Upper lobe of right lung (tissue), 1 donor: ENCODE measurements at regions not wholly inside any gene's neighbourhood (a gene's known extent, or its start where the extent isn't known, plus 50 kb on each side); places are given as distances from the start of the nearest gene placed in this dataset.

Experiments
- ATAC-seq: fragments of 200-7000 bp; cut with Tn5 transposase; one replicate; pipeline ENCODE4 v1.9.1; 2020; ENCODE audit warnings: mild to moderate bottlenecking, moderate library complexity
- DNase-seq: peaks from one replicate; pipeline ENCODE4 v3.0.0-alpha.2; 2020
- H3K27ac ChIP-seq: fragments of 200-600 bp; one replicate; pipeline ENCODE4 v1.8.0; 2022
- H3K27me3 ChIP-seq: fragments of 200-600 bp; one replicate; pipeline ENCODE4 v1.8.0; 2022; ENCODE audit warnings: mild to moderate bottlenecking
- H3K36me3 ChIP-seq: fragments of 200-600 bp; one replicate; pipeline ENCODE4 v1.8.0; 2022
- H3K4me1 ChIP-seq: fragments of 200-600 bp; one replicate; pipeline ENCODE4 v1.8.0; 2022
- H3K4me3 ChIP-seq: fragments of 200-600 bp; one replicate; pipeline ENCODE4 v1.8.0; 2022; ENCODE audit warnings: mild to moderate bottlenecking
- H3K9me3 ChIP-seq: fragments of 200-600 bp; one replicate; pipeline ENCODE4 v1.8.0; 2022
- intact Hi-C: fragments of 100-400 bp; cut with DNase I; formaldehyde crosslinking; loops from one replicate; pipeline ENCODE4 v1.11.0; 2022
- TF ChIP-seq, protein P1 (sequence below): fragments of 200-600 bp; IDR thresholded peaks from one replicate; pipeline ENCODE4 v1.8.0; 2022; ENCODE audit warnings: antibody characterized with exemption
- donor health status: DM: no; HTN: yes; CAD: no; lungs with severe emphysema.

- TF ChIP-seq, protein P1, sequence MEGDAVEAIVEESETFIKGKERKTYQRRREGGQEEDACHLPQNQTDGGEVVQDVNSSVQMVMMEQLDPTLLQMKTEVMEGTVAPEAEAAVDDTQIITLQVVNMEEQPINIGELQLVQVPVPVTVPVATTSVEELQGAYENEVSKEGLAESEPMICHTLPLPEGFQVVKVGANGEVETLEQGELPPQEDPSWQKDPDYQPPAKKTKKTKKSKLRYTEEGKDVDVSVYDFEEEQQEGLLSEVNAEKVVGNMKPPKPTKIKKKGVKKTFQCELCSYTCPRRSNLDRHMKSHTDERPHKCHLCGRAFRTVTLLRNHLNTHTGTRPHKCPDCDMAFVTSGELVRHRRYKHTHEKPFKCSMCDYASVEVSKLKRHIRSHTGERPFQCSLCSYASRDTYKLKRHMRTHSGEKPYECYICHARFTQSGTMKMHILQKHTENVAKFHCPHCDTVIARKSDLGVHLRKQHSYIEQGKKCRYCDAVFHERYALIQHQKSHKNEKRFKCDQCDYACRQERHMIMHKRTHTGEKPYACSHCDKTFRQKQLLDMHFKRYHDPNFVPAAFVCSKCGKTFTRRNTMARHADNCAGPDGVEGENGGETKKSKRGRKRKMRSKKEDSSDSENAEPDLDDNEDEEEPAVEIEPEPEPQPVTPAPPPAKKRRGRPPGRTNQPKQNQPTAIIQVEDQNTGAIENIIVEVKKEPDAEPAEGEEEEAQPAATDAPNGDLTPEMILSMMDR: no peak
- ATAC-seq: no peak
- no peak for DNase-seq
These were observed 71.9 kb upstream of the IPO5 start for GRCh38 chr13:97881556-97881955.

GRCh38 chr13:97883396-97883795 is 70.1 kb upstream of the IPO5 start:
- Histone ChIP-seq H3K27me3 (no peaks in the 10 kb centered on the region), H3K27ac (no peak overlapping the region), H3K4me1 (no peaks in the 10 kb centered on the region), H3K36me3 (no peaks in the 10 kb centered on the region), H3K4me3 (no peak overlapping the region), H3K9me3 (no peaks in the 10 kb centered on the region)
- TF ChIP-seq, protein P1: no peak
- ATAC-seq (no peak), DNase-seq (no peak)
- intact Hi-C loops: no loop called here

More at GRCh38 chr13:97881556-97881955, 71.9 kb upstream of the IPO5 start:
- Histone ChIP-seq H3K27me3 (no peaks in the 10 kb centered on the region), H3K4me1 (no peaks in the 10 kb centered on the region), H3K4me3 (no peak overlapping the region), H3K27ac (no peak overlapping the region), H3K9me3 (no peaks in the 10 kb centered on the region), H3K36me3 (no peaks in the 10 kb centered on the region)
- intact Hi-C loops: no loop called here

- no peak for ATAC-seq
These were observed 68.6 kb upstream of the IPO5 start for GRCh38 chr13:97884707-97885468.

GRCh38 chr13:97885641-97886040 is 67.8 kb upstream of the IPO5 start:
- H3K36me3 ChIP-seq: no peaks in the 10 kb centered on the region
- ATAC-seq (no peak), DNase-seq (no peak)
- no peak overlapping the region for H3K27ac ChIP-seq
- H3K27me3 ChIP-seq: no peaks in the 10 kb centered on the region
- TF ChIP-seq, protein P1: no peak
- no peaks in the 10 kb centered on the region for H3K9me3 ChIP-seq
- intact Hi-C loops: no loop called here
- no peak overlapping the region for H3K4me3 ChIP-seq
- no peaks in the 10 kb centered on the region for H3K4me1 ChIP-seq

More at GRCh38 chr13:97884707-97885468, 68.6 kb upstream of the IPO5 start:
- intact Hi-C loops: no loop called here
- Histone ChIP-seq H3K27ac (no peak overlapping the region), H3K36me3 (no peaks in the 10 kb centered on the region), H3K9me3 (no peaks in the 10 kb centered on the region), H3K27me3 (no peaks in the 10 kb centered on the region), H3K4me1 (no peaks in the 10 kb centered on the region), H3K4me3 (no peak overlapping the region)
- no peak for DNase-seq
- TF ChIP-seq, protein P1: no peak

GRCh38 chr13:97889803-97890202 is 63.7 kb upstream of the IPO5 start:
- Histone ChIP-seq H3K27ac (no peak overlapping the region), H3K9me3 (no peaks in the 10 kb centered on the region), H3K4me1 (no peaks in the 10 kb centered on the region), H3K36me3 (no peaks in the 10 kb centered on the region), H3K4me3 (no peak overlapping the region), H3K27me3 (no peaks in the 10 kb centered on the region)
- DNase-seq: no peak
- TF ChIP-seq, protein P1: no peak
- intact Hi-C loops: no loop called here
- ATAC-seq: no peak
